Activated CD4-positive, alpha-beta T cell treated with anti-CD3 and anti-CD28 coated beads, Interleukin-10, Interleukin-2, amounts not matched to agents 100 ng/mL and 50 ng/mL, durations not matched to agents 16 hours and 8 hours (primary cell): ENCODE measurements at regions not wholly inside any gene's neighbourhood (a gene's known extent, or its start where the extent isn't known, plus 50 kb on each side); places are given as distances from the start of the nearest gene placed in this dataset.

ENCODE experiments used
- DNase-seq: peaks from one replicate; pipeline ENCODE4 v3.0.0-alpha.2; 2020

DNA sequence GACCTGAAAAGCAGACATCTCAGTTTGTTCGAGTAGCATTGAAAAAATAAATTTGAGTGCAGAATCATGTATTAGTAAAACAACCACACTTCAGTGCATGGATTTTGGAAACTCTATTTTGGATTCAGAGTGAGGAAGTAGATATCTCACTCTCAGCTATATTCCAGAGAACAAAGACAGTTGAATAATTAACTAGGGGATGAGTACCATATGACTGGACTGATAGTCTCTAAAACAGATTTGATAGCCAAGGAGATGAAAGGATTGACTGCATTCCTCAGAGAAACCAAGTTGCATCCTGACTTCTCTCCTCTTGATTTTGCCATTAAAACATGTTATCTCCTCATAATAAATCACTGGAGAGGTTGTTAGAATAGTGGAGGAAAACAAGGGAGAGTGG is 268.4 kb upstream of the SP4 start:
- DNase-seq: no peak

DNA sequence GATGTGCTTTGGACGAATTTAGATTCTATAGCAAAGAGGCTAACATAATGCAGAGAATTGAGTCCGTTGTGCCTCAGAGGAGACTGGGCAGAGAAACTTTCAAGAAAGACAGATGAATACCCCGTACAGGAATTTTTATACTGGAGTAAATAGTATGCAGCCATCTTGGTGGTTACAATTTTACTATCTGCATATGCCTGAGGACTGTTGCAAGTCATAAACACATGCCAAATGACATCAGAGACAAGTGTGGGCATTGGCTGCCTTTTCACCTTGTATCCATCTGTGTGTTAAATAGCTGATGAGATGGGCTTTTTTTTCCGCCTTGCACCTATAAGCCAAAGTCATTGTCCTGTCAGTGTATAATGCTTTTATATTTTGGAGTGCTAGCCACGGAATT is 267.5 kb upstream of the SP4 start:
- no peak for DNase-seq

DNA sequence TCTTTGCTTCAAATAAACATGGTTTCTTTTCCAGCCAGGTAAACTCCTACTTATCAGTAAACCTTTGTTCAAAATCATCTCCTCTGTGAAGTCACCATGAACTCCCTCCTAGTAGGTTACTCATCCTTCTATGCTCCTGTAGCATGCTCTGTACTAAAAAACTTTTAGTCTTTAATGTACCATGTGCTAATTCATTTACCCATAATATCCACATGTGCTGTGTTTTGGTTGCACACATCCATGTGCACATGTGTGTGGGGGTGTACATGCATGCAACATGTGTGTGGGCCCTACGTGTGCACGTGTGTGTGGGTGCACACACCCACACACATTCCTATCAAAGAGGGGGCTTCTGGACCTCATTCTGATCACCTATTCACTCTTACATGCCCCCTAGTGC is 259.9 kb upstream of the SP4 start:
- DNase-seq: no peak

DNA sequence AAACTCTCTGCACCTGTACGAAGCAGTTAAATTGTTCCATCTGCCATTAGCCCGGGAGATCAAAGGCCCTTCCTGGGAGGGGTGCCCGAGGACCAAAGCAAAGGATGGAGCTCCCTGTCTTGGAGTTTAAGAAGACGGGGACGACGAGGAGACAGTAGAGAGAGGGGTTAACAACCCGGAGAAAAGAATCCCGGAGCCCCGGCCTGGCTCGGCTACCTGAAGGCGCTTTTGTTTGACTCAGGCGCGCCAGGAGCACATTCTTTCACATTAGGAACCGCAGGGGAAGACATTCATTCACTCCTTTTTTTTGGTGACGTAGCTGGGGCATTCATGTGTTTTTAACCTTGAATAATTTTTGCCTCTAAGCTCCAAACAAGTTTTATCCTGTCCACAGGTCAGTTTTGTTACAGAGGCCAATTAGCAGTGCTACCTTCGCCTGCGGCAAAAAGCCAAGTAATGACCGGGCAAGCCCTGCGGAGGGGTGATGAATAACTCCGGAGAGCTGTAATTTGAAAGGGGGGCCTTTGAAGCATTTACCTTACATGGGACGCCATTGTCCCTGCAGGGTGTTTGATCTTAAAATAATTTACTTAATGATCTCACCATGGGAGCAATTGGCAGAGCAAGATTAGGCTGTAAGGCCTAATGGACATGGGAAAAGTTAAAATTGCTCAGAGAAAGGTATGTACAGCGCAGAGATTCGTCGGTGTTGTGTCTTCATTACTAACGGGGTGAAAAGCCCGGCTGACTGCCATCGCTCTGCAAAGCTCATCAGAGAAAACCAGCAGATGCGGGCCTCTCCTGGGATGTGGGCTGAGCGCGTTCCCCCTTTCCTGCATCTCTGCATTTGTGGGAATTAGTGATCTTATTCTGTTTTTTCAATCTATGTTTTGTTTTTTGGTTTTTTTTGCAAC is 258.0 kb upstream of the SP4 start:
- no peak for DNase-seq

DNA sequence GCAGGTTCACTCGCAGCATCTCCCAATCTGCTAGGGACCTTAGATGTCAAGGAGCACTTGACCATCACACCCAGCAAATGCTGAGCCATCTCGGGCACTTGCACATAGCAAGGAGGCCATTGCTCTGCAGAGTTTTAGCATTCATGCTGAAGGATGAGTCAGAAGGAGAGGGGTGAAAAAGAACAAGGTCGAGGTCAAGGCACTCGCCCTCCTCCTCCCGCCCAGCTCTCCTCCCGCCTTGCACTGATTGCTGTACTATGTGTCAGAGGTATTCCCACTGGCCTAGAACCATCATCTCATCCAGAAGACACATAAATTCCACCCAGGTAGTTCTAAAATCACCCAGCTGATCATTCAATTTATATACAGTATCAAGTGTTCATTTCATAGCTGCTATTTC is 255.1 kb upstream of the SP4 start:
- no peak for DNase-seq

DNA sequence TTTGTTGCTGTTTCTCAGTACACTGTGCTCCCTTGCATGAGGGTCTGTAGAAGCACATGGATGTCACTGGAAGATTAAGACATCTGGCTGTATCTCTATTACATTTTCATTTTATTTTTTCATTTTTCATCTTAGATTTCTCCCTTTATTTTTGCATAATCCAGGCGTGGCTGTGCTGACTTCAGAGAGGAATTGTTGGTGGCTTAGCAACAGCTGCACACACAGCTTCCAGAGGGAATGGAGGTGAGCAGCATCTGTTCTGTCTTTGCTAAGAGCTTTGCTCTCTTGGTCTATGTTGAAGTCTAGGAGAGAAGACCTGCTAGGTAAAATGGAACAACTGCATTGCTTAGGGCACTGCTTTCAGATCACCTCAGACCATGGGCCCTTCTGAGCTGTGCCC is 254.4 kb upstream of the SP4 start:
- DNase-seq: no peak

DNA sequence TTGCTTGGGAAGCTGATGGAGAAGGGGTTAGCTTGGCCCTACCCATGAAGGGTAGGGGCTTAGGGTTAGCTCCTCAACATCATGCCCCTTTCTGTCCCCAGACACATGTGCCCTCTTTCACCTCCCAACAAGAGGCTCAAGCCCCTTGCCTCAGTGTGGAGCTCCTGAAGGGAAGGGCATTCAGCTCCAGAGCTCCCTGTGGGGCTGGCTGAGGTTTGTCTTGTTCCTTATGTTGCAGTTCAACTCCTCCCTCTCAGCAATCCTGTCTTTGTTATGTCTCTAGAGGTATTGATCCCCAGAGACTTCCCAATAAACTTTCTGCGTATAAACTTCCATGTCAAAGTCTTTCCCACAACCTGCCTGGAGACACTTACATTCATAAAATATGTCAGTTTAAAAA is 252.2 kb upstream of the SP4 start:
- no peak for DNase-seq

DNA sequence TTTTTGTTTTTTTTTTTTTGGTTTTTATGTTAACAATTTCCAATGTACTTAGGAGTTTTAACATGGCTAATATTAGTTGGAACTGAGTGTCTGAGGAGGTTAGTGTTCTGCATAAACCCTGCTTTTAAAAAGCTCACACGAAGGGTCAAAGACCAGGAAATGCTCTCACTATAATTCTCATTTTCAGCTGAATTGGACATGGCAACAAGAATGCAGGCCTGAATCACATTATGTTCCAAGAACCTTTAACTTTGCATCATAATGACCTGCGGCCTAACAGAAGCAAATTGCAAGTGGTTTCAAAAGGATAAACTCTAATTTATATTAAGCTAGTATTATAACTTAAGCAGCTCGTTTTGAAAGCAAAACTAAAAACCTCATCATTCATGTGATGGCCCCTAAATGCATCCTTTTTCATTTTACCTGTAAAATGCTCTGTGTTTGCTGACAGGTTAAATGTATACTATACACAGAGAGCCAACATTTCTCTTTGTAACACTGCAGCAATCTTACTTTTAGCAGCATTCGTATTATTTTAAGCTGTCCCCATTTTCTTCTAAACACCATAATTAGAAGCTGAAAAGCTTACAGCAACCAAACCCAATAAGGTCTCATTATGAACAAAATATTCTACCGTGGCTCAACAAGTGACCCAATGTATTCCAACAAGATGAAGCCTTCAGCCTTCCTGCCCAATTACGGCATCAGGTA is 242.8 kb upstream of the SP4 start:
- no peak for DNase-seq

DNA sequence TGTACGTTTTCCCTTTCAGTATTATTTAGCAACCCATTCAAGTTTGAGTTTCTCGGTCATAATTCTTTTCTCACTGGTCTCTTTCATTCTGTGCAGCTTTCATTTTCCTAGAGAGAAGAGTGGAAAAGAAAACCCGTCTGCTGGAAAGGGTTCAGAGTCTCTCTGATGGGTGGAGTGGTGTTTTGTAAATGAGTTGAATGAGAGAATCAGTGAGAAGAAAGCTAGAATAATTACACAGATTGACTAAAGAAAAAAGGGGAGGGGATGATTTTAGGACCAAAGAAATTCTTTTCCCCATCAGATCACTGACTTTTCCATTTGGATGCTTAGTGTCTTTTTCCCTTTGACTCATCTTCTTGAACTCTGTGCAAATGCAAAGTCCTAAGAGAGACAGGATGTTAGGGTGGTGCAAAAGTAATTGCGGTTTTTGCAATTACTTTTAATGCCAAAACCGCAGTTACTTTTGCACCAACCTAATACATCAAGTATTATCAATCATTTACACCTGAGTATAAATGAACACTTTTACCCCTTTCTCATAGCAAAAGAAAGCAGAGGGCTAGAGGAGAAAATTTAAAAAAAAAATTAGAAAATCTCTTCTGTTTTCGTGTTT is 242.1 kb upstream of the SP4 start:
- no peak for DNase-seq

DNA sequence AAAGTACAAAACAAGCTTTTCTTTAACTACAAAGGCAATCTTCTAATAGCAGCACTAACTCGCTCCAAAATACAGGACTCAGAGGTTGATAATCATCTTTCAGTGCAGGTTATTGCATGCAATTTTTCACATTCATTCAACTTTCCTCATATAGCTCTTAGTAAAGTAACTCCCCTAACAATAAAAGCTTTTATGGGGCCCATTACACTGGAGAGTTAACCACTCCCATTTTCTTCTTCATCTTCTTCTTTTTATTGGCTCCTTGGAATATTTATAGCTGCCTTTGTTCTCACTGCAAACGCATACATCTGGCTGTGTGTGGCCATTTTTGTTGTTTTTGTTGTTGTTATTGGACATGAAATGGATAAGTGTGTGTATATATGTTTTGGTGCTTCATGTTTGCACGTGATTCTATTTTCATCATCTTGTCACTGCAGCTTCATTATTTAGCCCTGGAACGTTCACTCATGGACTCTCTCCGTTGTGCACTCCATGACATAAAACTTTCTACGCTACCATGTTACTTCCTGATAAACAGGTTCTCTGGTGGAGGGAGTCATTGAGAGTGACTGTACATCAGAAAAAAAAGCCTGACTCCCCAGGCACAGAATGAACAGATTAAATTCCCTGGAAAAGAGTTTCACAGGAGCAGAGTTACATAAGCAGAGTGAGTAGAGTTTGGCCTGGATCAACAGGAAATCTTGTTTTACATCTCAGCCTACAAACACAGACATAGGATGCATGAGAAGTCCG is 236.4 kb upstream of the SP4 start:
- DNase-seq: no peak

DNA sequence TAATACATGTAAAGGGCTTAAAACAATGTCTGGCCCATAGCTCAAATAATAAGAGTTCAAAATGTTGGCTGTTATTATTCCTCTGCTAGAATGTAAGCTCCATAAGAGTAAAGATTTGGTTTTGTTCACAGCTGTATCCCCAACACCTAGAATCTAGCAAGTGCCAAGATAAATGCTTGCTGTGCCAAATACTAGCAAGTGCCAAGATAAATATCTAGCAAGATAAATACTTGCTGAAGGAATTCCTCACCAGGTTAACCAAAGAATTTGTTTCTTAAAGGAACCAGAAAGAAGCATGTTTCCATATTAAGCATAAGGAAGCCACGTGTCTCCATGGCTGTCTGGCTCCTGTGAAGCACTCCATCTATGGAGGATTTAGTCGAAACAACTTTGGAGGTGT is 235.2 kb upstream of the SP4 start:
- DNase-seq: no peak

DNA sequence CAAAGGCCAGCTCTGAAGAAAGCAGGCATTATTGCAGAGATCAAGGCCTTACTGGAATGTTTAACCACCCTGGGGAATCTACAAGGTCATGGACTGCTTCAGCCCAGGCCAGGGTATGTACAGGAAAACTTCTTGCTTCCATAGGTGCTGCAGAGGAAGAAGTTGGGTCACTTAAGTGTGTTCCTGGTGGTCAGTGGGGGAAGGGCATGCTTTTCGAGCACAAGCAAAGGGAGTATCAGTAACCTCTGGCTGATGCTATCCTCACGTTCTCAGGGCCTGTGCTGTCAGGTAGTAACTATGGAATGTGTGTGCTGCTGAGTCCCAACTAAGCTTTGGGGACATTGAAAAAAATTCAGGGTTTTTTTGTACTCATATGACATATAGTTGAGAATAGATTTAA is 234.0 kb upstream of the SP4 start:
- DNase-seq: no peak

DNA sequence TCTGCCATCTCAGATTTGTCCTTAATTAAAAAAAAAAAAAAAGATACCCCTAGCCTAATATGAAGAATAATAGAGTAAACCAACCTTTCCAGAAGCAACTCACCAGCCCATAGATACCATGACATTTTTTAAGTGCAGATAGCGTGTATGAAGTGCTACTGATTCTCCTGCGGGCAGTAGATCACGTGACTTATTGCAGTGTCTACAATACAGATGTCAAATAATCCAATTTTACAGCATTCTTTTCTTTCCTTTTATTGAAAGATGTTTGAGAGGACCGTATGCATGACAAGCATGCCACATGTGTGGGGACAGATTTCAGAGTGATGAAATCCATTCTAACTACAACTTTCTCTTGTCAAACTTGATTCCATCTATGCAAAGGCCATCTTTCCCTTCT is 232.9 kb upstream of the SP4 start:
- no peak for DNase-seq

DNA sequence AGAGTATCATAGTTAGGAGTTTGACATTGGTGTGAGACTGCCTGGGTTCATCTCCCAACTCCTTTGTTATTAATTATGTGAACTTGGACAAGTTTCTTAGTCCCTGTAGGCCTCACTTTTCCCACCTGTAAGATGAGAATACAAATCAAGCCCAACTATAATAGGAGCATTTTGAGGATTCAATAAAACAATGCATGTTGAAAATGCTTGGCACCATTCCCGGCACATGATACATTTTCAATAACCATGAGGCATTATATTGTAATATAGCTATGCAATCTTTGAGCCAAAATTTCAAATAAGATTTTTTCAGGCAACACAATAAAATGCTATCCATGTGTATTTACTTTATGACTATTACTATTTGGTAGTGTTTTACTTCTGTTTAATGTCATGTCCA is 229.0 kb upstream of the SP4 start:
- no peak for DNase-seq

DNA sequence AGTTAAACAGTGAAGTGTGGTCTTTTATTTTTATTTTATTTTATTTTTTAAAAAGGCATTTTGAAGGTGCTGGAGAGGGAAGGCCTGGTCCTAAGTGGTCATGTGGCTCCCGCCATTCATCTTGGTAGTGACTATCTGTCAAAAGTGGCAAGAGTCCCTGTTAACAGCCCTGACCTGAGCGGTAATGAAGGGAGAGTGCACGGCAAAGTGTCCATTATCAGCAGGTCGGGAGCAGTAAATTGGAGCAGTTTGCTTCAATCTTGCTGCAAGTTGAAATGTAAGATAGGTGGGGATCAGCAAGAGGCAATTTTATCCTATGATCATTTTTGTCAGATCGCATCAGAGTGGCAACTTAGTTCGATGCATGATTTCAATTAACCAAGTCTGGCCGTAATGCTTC is 227.4 kb upstream of the SP4 start:
- no peak for DNase-seq

DNA sequence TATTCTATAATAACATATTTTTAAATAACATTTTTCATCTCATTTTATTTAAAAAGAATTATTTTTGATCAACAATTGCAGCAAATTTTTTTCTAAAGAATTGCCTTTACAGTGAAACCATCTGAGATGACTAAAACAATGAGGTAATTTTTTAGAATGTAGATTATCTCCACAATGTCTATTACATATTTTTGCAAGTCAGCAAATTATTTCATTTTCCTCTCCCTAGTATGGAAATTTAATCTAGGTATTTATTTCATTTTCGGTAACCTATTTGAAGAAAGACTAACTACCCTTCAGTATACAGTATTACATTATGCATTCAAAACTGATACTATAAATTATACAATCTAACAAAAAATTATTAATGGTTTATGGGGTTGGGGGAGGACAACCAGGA is 213.2 kb upstream of the SP4 start:
- DNase-seq: no peak

DNA sequence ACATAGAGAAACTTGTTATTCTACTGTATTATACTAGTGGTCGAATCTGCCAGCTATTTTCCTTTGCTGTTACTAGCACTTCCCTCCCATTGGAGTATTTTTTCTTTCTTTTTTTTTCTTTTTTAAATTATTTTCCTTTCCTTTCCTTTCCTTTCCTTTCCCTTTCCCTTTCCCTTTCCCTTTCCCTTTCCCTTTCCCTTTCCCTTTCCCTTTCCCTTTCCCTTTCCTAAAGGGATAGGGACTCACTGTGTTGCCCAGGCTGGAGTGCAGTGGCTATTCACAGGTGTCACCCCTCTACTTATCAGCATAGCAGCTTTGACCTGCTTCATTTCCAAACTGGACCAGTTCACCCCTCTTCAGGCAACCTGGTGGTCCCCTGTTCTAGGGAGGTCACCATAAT is 212.6 kb upstream of the SP4 start:
- no peak for DNase-seq

DNA sequence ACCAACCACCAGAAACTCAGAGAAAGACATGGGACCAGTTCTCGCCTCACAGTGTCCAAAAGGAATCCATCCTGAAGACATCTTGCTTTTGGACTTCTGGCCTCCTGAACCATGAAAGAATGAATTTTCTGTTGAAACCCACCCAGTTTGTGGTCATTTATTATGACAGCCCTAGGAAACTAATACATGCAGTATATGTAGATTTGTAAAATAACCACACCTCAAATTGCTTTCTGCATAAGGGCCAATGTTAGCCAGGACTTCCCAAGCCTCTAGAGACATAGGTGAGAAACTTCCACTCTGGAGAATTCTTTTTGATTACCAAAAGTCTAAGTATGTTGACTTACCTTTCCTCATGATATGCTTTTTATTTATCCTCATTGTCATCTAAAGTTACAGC is 210.5 kb upstream of the SP4 start:
- DNase-seq: no peak

DNA sequence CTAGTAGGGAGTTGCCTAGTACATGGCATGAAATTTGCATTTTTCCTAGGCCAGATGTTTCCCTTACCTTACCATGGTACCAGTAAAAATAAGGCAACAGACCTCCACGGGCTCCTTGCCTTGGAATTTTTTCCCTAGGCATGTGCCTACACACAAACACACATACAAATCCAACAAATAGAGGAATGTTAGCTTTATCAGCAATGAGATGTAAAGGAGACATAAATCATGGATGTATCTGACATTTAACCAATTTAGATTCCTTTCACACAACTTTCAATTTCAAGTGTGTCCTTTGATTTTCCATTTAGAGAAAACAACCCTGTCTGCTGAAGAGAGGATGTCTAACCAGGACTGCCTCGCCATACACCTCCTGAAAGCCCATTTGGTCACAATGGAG is 209.7 kb upstream of the SP4 start:
- DNase-seq: no peak

DNA sequence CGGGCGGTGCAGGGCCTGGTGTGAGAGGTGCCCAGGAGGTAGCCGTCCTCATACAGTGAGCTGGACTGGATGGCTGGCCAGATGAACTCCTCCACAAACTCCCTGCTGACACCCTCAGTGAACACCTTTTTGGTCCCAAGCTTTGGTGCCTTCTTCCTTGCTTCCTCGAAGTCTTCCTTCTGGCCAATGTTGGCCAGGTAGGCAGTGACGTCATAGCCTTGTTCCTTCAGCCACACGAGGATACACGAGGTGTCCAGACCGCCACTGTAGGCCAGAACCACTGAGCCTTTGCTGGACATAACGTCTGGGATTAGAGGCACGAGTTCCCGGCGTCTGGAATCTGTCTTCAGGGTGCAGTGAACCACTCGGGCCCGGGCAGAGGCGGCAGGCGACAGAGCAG is 206.8 kb upstream of the SP4 start:
- no peak for DNase-seq

DNA sequence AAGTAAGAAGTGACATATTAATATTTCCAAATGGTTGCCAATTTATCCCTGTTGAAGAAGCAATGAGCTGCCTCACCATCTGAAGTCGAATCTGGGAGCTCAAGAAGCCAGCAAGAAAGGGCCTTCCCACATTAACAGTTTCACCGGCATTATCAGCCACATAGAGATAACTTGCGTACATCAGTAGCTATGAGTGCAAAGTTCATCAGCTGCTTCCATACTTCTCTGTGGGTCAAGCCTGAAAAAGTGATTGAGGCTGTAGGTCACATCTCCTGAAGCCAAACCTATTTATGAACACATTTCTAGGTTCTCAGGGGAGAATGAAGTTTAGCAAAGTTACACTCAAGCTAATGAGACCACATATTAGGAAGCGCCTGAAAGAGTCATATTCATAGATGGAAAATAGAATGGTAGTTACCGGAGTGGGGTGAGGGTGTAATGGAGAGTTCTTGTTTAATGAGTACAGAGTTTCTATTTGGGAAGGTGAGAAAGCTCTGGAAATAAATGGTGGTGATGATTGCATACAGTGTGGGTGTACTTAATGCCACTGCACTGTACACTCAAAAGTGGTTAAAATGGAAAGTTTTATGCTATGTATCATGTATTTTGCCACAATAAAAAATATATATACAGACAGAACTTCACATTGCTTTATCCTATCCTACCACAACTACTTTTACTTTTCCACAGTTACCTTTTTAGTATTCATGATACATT is 189.3 kb upstream of the SP4 start:
- DNase-seq: no peak

DNA sequence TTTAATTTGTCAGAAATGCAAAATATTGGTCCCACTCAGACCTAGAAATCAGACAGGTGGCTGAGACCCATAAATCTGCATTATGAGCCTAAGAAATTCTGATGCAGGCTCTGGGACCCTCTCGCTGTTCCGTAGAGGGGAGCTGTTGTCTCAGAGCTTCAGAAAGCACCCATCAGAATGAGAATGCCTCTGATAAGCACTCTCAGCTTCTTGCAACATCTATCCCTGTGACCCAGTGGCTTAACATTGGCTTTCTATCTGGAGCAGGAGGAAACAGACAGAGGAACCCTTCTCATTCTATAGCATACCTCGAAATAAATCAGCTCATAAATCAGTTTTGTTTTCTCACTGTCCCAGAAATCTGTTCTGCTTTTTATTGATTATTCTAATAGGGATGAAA is 184.6 kb upstream of the SP4 start:
- DNase-seq: no peak
